DND-41 (cell line): ENCODE measurements at regions not wholly inside any gene's neighbourhood (a gene's known extent, or its start where the extent isn't known, plus 50 kb on each side); places are given as distances from the start of the nearest gene placed in this dataset.

Source experiments
- ATAC-seq: fragments of 200-7000 bp; cut with Tn5 transposase; 3 replicates; pipeline ENCODE4 v1.9.1; 2021; ENCODE audit warnings: low read depth; ENCODE audit not compliant: insufficient read depth
- DNase-seq: peaks from one replicate; pipeline ENCODE4 v3.0.0-alpha.2; 2020
- H2AFZ ChIP-seq: 2 replicates; pipeline ENCODE4 v1.6.0; 2012; ENCODE audit warnings: low read depth, low read length
- H3K27ac ChIP-seq: 2 replicates; pipeline ENCODE4 v1.5.1; 2012; ENCODE audit warnings: low read length, inconsistent platforms
- H3K27me3 ChIP-seq: fragments of 200-600 bp; sonication (generic); 2 replicates; pipeline ENCODE4 v1.6.0; 2012; ENCODE audit warnings: low read length, mild to moderate bottlenecking, inconsistent platforms; ENCODE audit not compliant: insufficient read depth, poor library complexity
- H3K36me3 ChIP-seq: 2 replicates; pipeline ENCODE4 v1.5.1; 2012; ENCODE audit warnings: low read length, inconsistent platforms; ENCODE audit not compliant: insufficient read depth
- H3K4me1 ChIP-seq: 2 replicates; pipeline ENCODE4 v1.5.1; 2012; ENCODE audit warnings: mild to moderate bottlenecking, low read length; ENCODE audit not compliant: insufficient read depth
- H3K4me2 ChIP-seq: 2 replicates; pipeline ENCODE4 v1.6.0; 2012; ENCODE audit warnings: mild to moderate bottlenecking, moderate library complexity, low read length, inconsistent platforms; ENCODE audit not compliant: insufficient read depth
- H3K4me3 ChIP-seq, 2 experiments: fragments of 200-600 bp in 1 of 2; shearing (Covaris generic) in 1 of 2; 2 replicates each; pipeline ENCODE4 v1.5.1; 2012 to 2016; ENCODE audit warnings: inconsistent platforms in 2 of 2, low read length in 2 of 2, mild to moderate bottlenecking in 2 of 2, low read depth in 1 of 2, moderate library complexity in 1 of 2
- H3K79me2 ChIP-seq: 2 replicates; pipeline ENCODE4 v1.6.0; 2012; ENCODE audit warnings: low read length, inconsistent platforms; ENCODE audit not compliant: insufficient read depth
- H3K9ac ChIP-seq: 2 replicates; pipeline ENCODE4 v1.6.0; 2012; ENCODE audit warnings: low read depth, mild to moderate bottlenecking, inconsistent platforms, low read length, moderate library complexity
- H3K9me3 ChIP-seq: 2 replicates; pipeline ENCODE4 v1.5.1; 2012; ENCODE audit warnings: low read length, moderate library complexity, mild to moderate bottlenecking, inconsistent platforms; ENCODE audit not compliant: insufficient read depth, severe bottlenecking
- H4K20me1 ChIP-seq: 2 replicates; pipeline ENCODE4 v1.6.0; 2012; ENCODE audit warnings: low read length; ENCODE audit not compliant: insufficient read depth
- CTCF ChIP-seq: IDR thresholded peaks from 2 replicates; pipeline ENCODE4 v1.5.1; 2012; ENCODE audit warnings: borderline replicate concordance, low read length, moderate library complexity, mild to moderate bottlenecking; ENCODE audit not compliant: poor library complexity, severe bottlenecking; ENCODE audit errors: extremely low read depth
- EZH2 ChIP-seq: IDR thresholded peaks from 3 replicates; pipeline ENCODE4 v1.6.1; 2012; ENCODE audit warnings: borderline replicate concordance, low read depth, mild to moderate bottlenecking, moderate library complexity, low read length, inconsistent platforms; ENCODE audit not compliant: severe bottlenecking

GRCh38 chr16:74053826-74054225 lies 242.8 kb upstream of the PSMD7 start:
- peaks cover 46% of the 10 kb centered on the region for H3K4me1 ChIP-seq
- peak overlapping the region; percentile 29 for H3K4me2 ChIP-seq
- peak overlapping the region; percentile 58 for H3K9ac ChIP-seq
- H3K27me3 ChIP-seq, result no peaks in the 10 kb centered on the region
- peaks cover 33% of the 10 kb centered on the region for H3K9me3 ChIP-seq
- H3K27ac ChIP-seq, result peak overlapping the region; percentile 97
- H3K4me3 ChIP-seq, result peak overlapping the region in 1 of 2 experiments; percentile 3; a peak in 1 of 4 replicates
- TF ChIP-seq CTCF (no peak), EZH2 (no peak)
- no peaks in the 10 kb centered on the region for H3K79me2 ChIP-seq
- H3K36me3 ChIP-seq, result peaks cover 11% of the 10 kb centered on the region; the same call in 1 of the 2 replicates
- peak overlapping the region; percentile 45 for H2AFZ ChIP-seq
- H4K20me1 ChIP-seq, result no peaks in the 10 kb centered on the region
- DNase-seq (peak; percentile 50), ATAC-seq (peak; percentile 84)

GRCh38 chr16:74053312-74053711 lies 243.3 kb upstream of the PSMD7 start:
- no peak for TF ChIP-seq EZH2
- TF ChIP-seq CTCF, result no peak
- DNase-seq (peak; percentile 32), ATAC-seq (peak; percentile 77)
- no peaks in the 10 kb centered on the region for H3K27me3 ChIP-seq
- peaks cover 5% of the 10 kb centered on the region; the same call in 1 of the 2 replicates for H3K36me3 ChIP-seq
- no peaks in the 10 kb centered on the region for H3K79me2 ChIP-seq
- H3K4me1 ChIP-seq, result peaks cover 46% of the 10 kb centered on the region
- peak overlapping the region; percentile 58 for H3K9ac ChIP-seq
- peak overlapping the region; percentile 45 for H2AFZ ChIP-seq
- no peak overlapping the region; a peak in 1 of 4 replicates for H3K4me3 ChIP-seq
- peaks cover 28% of the 10 kb centered on the region for H3K9me3 ChIP-seq
- H3K4me2 ChIP-seq, result peak overlapping the region; percentile 29
- H4K20me1 ChIP-seq, result no peaks in the 10 kb centered on the region
- peak overlapping the region; percentile 97 for H3K27ac ChIP-seq

GRCh38 chr16:74052016-74052415 lies 244.6 kb upstream of the PSMD7 start:
- peak overlapping the region; percentile 49 for H2AFZ ChIP-seq

More at GRCh38 chr16:74052016-74052415, 244.6 kb upstream of the PSMD7 start:
- H3K79me2 ChIP-seq, result no peaks in the 10 kb centered on the region
- peak overlapping the region; percentile 10; the same call in 1 of the 2 replicates for H3K9ac ChIP-seq
- DNase-seq (no peak), ATAC-seq (no peak)
- H3K4me2 ChIP-seq, result no peak overlapping the region
- no peaks in the 10 kb centered on the region for H4K20me1 ChIP-seq
- H3K4me3 ChIP-seq, result no peak overlapping the region
- H3K27ac ChIP-seq, result peak overlapping the region; percentile 97
- H3K36me3 ChIP-seq, result peaks cover 5% of the 10 kb centered on the region; the same call in 1 of the 2 replicates
- TF ChIP-seq EZH2 (no peak), CTCF (no peak)
- peaks cover 46% of the 10 kb centered on the region for H3K4me1 ChIP-seq
- no peaks in the 10 kb centered on the region for H3K27me3 ChIP-seq
- H3K9me3 ChIP-seq, result peaks cover 16% of the 10 kb centered on the region
